Liver (tissue), 6 donors: ENCODE measurements at regions not wholly inside any gene's neighbourhood (a gene's known extent, or its start where the extent isn't known, plus 50 kb on each side); places are given as distances from the start of the nearest gene placed in this dataset.
"Not testable (repeated sequence)": the region's sequence is repeated elsewhere in the genome, so short reads cannot be mapped to it uniquely, and the experiment has no call there.

Experiments used
- DNase-seq: peaks from one replicate; pipeline ENCODE4 v3.0.0-alpha.2; 2017; ENCODE audit warnings: low spot score
- H3K27ac ChIP-seq, 2 donors: one replicate each; pipeline ENCODE4 v1.7.0; 2013; ENCODE audit warnings: inconsistent platforms in 2 of 2, low read length in 2 of 2, control low read depth in 1 of 2, low read depth in 1 of 2, mild to moderate bottlenecking in 1 of 2
- H3K27me3 ChIP-seq, 4 donors: one replicate each; pipeline versions ENCODE4 v1.6.1 to v1.7.0; 2013; ENCODE audit warnings: low read length in 3 of 4, inconsistent platforms in 1 of 4, mild to moderate bottlenecking in 1 of 4, moderate library complexity in 1 of 4; ENCODE audit not compliant: control insufficient read depth in 4 of 4, insufficient read depth in 4 of 4
- H3K36me3 ChIP-seq, 4 donors: one replicate each; pipeline versions ENCODE4 v1.6.1 to v1.7.0; 2013; ENCODE audit warnings: low read length in 3 of 4, mild to moderate bottlenecking in 3 of 4, low read depth in 1 of 4, moderate library complexity in 1 of 4; ENCODE audit not compliant: control insufficient read depth in 4 of 4, insufficient read depth in 3 of 4
- H3K4me1 ChIP-seq, 4 donors: one replicate each; pipeline versions ENCODE4 v1.6.1 to v1.7.0; 2013; ENCODE audit warnings: low read length in 3 of 4, mild to moderate bottlenecking in 3 of 4, moderate library complexity in 1 of 4; ENCODE audit not compliant: control insufficient read depth in 4 of 4, insufficient read depth in 4 of 4
- H3K4me3 ChIP-seq, 3 donors: one replicate each; pipeline versions ENCODE4 v1.6.1 to v1.7.0; 2013; ENCODE audit warnings: low read length in 3 of 3, control low read depth in 1 of 3, low read depth in 1 of 3, mild to moderate bottlenecking in 1 of 3
- H3K9ac ChIP-seq, 2 donors: one replicate each; pipeline ENCODE4 v1.7.0; 2013; ENCODE audit warnings: low read length in 2 of 2, mild to moderate bottlenecking in 2 of 2, moderate library complexity in 2 of 2, control low read depth in 1 of 2, low read depth in 1 of 2
- H3K9me3 ChIP-seq, 4 donors: one replicate each; pipeline versions ENCODE4 v1.6.1 to v1.7.0; 2013; ENCODE audit warnings: low read length in 3 of 4; ENCODE audit not compliant: control insufficient read depth in 4 of 4
- WGBS: extraction: QIAGEN DNeasy Blood & Tissue Kit; methylation state at CpG from one replicate; pipeline ENCODE4 v1.1.7; 2013; 5-methylcytosine and 5-hydroxymethylcytosine counted together
- donor health status: healthy.
- donor health status: healthy.
- donor health status: healthy.

GRCh38 chr1:146322893-146323292 is 94.1 kb upstream of the NOTCH2NLA start:
- not testable (repeated sequence) for H3K9ac ChIP-seq, H3K9me3 ChIP-seq, H3K36me3 ChIP-seq, H3K27me3 ChIP-seq, H3K4me3 ChIP-seq, DNase-seq, H3K4me1 ChIP-seq, H3K27ac ChIP-seq
- 24% methylated on average over 2 of the region's 4 CpGs for WGBS

GRCh38 chr1:146318715-146319114 is 89.9 kb upstream of the NOTCH2NLA start:
- H3K27me3 ChIP-seq, H3K9me3 ChIP-seq, DNase-seq, H3K27ac ChIP-seq, H3K9ac ChIP-seq, H3K4me3 ChIP-seq, H3K36me3 ChIP-seq, H3K4me1 ChIP-seq: not testable (repeated sequence)
- WGBS: 95% methylated on average over 1 of the region's 4 CpGs

GRCh38 chr1:146317785-146318184 is 89.0 kb upstream of the NOTCH2NLA start:
- H3K9me3 ChIP-seq, H3K9ac ChIP-seq, H3K36me3 ChIP-seq, DNase-seq, H3K4me1 ChIP-seq, H3K27ac ChIP-seq, H3K27me3 ChIP-seq, H3K4me3 ChIP-seq: not testable (repeated sequence)
- 83% methylated on average over 1 of the region's 1 CpG for WGBS

- H3K27ac ChIP-seq, H3K9ac ChIP-seq, H3K4me1 ChIP-seq, H3K9me3 ChIP-seq, DNase-seq, H3K4me3 ChIP-seq, H3K27me3 ChIP-seq, H3K36me3 ChIP-seq: not testable (repeated sequence)
- WGBS: no CpG with 5 or more reads among the region's 5 CpGs
These were observed 85.8 kb upstream of the NOTCH2NLA start for GRCh38 chr1:146314449-146315246.

GRCh38 chr1:146310579-146310978 is 81.8 kb upstream of the NOTCH2NLA start:
- not testable (repeated sequence) for H3K9me3 ChIP-seq, H3K36me3 ChIP-seq, H3K27me3 ChIP-seq, H3K4me3 ChIP-seq, DNase-seq, H3K9ac ChIP-seq, H3K4me1 ChIP-seq, H3K27ac ChIP-seq

- WGBS: no CpG with 5 or more reads among the region's 1 CpG
- H3K36me3 ChIP-seq, DNase-seq, H3K27ac ChIP-seq, H3K9me3 ChIP-seq, H3K27me3 ChIP-seq, H3K4me1 ChIP-seq, H3K9ac ChIP-seq, H3K4me3 ChIP-seq: not testable (repeated sequence)
These were observed 80.6 kb upstream of the NOTCH2NLA start for GRCh38 chr1:146309427-146309826.

- WGBS: 73% methylated on average over 1 of the region's 1 CpG
- not testable (repeated sequence) for H3K36me3 ChIP-seq, H3K4me3 ChIP-seq, H3K9me3 ChIP-seq, H3K9ac ChIP-seq, H3K27ac ChIP-seq, H3K27me3 ChIP-seq, DNase-seq, H3K4me1 ChIP-seq
These were observed 80.1 kb upstream of the NOTCH2NLA start for GRCh38 chr1:146308892-146309291.

- not testable (repeated sequence) for H3K4me3 ChIP-seq, H3K9me3 ChIP-seq, H3K36me3 ChIP-seq, H3K27ac ChIP-seq, H3K27me3 ChIP-seq, DNase-seq, H3K4me1 ChIP-seq, H3K9ac ChIP-seq
- WGBS: 76% methylated on average over 3 of the region's 5 CpGs
These were observed 79.3 kb upstream of the NOTCH2NLA start for GRCh38 chr1:146308152-146308551.

- H3K9me3 ChIP-seq, H3K36me3 ChIP-seq, H3K4me3 ChIP-seq, H3K4me1 ChIP-seq, H3K27me3 ChIP-seq, H3K9ac ChIP-seq, DNase-seq, H3K27ac ChIP-seq: not testable (repeated sequence)
- no CpG with 5 or more reads among the region's 5 CpGs for WGBS
These were observed 78.8 kb upstream of the NOTCH2NLA start for GRCh38 chr1:146307632-146308031.
